Epidermal melanocyte (primary cell): ENCODE measurements at regions not wholly inside any gene's neighbourhood (a gene's known extent, or its start where the extent isn't known, plus 50 kb on each side); places are given as distances from the start of the nearest gene placed in this dataset.

ENCODE experiments used
- DNase-seq: peaks from one replicate; pipeline ENCODE4 v3.0.0; 2011; ENCODE audit warnings: low spot score; ENCODE audit not compliant: insufficient read length

GRCh38 chr5:121711416-121711815, 140.3 kb upstream of the FTMT start:
- DNase-seq: no peak

DNA sequence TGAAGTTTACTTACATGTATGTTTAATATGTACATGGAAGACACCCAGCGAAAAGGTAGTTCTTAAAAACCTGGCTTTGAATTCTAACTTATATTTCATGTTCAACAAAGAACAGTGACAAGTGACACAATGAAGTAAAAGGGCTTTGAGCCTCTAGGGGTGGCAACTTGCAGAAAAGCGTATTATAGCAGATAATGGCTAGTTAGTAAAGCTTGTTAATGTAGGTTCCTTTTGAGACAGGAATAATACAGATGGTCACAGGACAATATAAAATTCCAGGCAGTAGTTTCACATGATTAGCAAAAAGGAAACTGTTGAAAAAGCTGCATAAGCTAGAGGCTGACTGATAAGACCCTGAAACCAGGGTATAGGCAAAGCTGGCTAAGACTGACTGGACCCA, 132.4 kb upstream of the FTMT start:
- no peak for DNase-seq

GRCh38 chr5:121725450-121725849, 126.2 kb upstream of the FTMT start:
- no peak for DNase-seq

GRCh38 chr5:121726991-121727390, 124.7 kb upstream of the FTMT start:
- DNase-seq: no peak

GRCh38 chr5:121731377-121731776, 120.3 kb upstream of the FTMT start:
- DNase-seq: no peak

GRCh38 chr5:121735618-121736017, 116.1 kb upstream of the FTMT start:
- no peak for DNase-seq

- no peak for DNase-seq
These were observed 114.6 kb upstream of the FTMT start for GRCh38 chr5:121737120-121737519.

DNA sequence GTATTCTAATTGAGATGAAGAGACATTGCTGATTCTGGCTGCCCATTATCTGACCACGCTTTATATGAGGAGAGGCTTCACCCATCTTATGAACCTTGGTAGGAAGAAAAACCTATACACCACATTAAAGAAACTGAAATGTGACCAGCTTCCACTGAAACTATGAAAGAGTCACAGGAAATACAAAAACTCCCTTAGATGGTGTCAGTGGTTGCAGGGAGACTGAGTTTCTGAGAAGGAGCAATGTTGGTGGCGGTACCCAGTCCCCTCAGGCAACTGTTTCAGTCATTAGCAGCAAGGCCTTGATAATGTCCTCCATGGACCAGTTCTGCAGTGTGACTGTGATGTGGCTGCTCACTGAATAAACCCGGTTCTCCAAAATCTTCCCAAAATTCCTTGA, 110.5 kb upstream of the FTMT start:
- DNase-seq: no peak

GRCh38 chr5:121744577-121744976, 107.1 kb upstream of the FTMT start:
- no peak for DNase-seq

- DNase-seq: no peak
These were observed 106.3 kb upstream of the FTMT start for GRCh38 chr5:121745407-121745806.

GRCh38 chr5:121746763-121747162, 104.9 kb upstream of the FTMT start:
- DNase-seq: no peak

DNA sequence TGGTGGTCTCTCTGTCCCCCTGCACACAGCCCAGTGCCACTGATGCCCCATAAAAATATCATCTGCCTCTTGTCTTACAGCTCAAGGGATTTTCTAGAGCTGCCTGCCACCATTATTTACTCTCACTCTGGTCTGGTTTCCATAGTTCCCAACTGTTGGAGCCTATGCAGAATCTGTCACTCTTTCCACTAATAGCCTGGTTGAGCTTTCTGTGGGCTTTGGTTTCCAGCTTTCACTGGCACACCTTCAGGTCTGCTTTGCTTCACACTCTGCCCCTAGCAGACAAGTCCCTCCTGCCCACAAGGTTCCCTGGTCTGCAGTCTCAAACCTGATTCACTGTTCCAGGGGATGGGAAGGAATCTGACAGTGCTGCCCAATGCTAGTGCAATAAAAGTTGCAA, 103.0 kb upstream of the FTMT start:
- DNase-seq: no peak

- no peak for DNase-seq
These were observed 99.5 kb upstream of the FTMT start for GRCh38 chr5:121752149-121752548.

DNA sequence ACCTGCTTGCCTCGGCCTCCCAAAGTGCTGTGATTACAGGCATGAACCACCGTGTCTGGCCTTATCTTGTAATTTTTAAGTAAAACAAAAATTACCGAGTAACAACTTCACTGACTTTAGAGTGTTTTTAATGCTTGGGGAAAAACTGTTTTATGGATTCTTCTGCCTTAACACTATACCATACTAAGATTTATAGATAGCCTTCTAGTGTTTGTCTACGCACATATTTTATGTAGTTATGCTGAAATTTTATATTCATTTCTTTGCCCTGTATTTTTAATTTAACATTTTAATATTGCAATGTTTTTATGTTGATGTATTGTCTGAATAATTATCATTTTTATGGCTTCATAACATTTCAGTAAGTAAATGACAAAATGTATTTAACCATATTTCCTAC, 96.4 kb upstream of the FTMT start:
- no peak for DNase-seq

DNA sequence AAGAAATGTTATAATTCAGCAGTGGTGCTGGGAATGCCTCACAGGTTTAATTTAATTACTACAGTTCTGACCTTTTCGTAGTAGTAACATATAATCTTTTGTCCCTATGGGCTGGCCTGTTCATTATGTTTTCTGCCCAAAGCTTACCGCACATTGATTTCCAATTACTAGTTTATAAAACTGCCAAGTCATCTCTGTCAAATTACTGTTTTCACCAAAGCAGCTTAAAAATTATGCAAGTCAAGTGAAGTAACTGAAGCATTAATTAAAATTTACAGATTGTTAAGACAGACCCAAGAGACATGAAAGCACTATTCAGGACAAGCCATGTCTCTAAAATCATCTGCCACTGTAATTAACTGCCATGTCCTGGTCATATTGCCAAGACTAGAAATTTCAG, 93.9 kb upstream of the FTMT start:
- no peak for DNase-seq

DNA sequence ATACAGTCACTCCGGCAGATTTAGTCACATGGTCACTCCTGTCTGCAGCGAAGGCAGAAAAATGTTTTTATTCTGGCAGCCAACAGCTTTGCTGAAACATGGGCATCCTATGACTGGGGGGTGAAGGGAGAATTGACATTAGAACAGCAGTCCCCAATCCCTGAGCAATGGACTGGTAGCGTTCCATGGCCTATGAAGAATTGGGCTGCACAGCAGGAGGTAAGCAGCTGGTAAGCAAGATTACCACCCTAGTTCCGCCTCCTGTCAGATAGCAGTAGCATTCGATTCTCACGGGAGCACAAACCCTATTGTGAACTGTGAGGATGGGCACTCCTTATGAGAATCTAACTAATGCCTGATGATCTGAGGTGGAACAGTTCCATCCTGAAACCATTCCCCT, 93.1 kb upstream of the FTMT start:
- DNase-seq: no peak

GRCh38 chr5:121762426-121762825, 89.3 kb upstream of the FTMT start:
- DNase-seq: no peak

GRCh38 chr5:121763665-121764064, 88.0 kb upstream of the FTMT start:
- no peak for DNase-seq

- no peak for DNase-seq
These were observed 71.3 kb upstream of the FTMT start for GRCh38 chr5:121780406-121780805.

DNA sequence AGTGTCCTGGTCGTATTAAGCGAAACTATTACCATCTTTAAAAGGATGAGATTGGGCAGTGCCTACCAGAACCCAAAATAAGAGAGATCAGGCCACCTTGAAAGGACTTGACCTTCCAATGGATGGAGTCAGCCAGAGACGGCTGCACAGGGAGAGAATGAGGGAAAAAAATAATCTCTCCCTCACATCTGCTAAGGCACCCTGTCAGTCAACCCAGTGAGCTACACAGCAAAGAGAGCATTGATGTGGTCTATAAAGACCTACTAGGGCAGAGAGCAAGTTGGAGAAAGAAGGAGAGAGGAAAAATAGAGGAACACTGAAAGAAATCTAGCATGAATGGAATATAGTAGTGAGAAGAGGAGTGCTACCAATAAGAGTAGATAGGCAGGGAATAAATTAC, 68.0 kb upstream of the FTMT start:
- DNase-seq: no peak

GRCh38 chr5:121793791-121794190, 57.9 kb upstream of the FTMT start:
- DNase-seq: no peak

DNA sequence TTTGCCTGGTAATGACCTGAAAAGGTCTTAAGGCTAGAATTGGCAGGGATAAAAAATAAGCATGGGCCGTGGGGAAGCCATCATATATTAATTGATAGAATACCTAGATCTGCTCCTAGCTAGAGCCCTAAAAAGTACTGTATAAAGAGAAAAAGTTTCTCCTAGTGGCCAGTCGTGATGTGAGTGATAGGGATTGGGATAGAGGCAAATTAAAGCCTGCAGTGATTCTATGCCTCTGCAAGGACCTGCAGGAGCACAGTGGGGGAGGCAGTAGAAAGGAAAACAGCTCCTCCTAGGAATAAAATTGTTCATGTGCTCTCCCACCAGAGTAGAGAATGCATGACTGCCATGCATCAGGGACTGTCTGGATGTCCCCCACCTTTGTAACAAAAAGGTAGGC, 56.2 kb upstream of the FTMT start:
- DNase-seq: no peak

DNA sequence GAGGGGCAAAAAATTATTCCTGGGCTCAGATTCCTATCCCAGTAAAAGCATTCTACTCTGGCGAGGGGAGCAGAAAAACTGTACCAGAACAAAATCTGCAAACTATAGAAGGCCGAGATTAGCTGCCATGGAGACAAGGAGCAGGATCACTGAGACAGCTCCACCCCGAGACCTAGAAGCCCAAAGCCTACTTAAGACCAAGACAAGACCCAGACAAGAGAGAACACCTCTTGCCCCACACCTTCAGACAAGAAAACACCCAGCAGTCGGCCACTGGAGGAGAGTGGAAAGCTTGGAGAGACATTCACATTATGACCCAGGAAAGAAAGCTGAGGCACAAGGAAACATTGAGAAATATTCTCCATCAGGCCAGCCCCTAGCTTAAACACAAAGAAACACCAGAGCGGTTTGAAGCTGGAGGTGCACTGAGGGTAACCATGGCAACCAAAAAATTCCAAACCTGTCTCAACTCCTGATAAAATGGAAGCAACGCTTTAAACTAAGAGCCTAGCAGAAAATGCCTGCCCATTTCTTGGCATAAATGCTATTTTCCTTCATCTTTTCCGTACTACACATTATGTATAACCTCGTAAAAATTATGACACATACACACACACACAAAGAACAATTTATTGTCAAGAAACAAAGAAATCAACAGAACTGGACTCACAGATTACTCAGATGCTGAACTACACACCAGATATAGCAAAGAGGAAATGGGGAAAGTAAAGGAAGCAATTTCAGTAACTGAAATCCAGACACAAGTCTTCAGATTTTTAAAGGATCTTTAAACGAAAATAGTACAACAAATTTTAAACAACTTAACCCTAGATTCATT, 53.8 kb upstream of the FTMT start:
- no peak for DNase-seq
